GM06990 (cell line): ENCODE measurements at regions not wholly inside any gene's neighbourhood (a gene's known extent, or its start where the extent isn't known, plus 50 kb on each side); places are given as distances from the start of the nearest gene placed in this dataset.
"Not testable (repeated sequence)": the region's sequence is repeated elsewhere in the genome, so short reads cannot be mapped to it uniquely, and the experiment has no call there.

ENCODE experiments used
- DNase-seq: peaks from one replicate; pipeline ENCODE4 v3.0.0-alpha.2; 2011; ENCODE audit not compliant: insufficient read length; ENCODE audit errors: extremely low read depth
- H3K27me3 ChIP-seq: replicated peaks from 2 replicates; pipeline ENCODE4 v1.6.0; 2011; ENCODE audit warnings: low read length; ENCODE audit not compliant: control insufficient read depth, insufficient read depth
- H3K36me3 ChIP-seq: 2 replicates; pipeline ENCODE4 v1.5.1; 2011; ENCODE audit warnings: low read length; ENCODE audit not compliant: control insufficient read depth, insufficient read depth
- H3K4me3 ChIP-seq: replicated peaks from 2 replicates; pipeline ENCODE4 v1.5.1; 2011; ENCODE audit warnings: low read depth, mild to moderate bottlenecking, control low read depth, low read length
- TF ChIP-seq, protein P1 (sequence below): IDR thresholded peaks from 2 replicates; pipeline ENCODE4 v1.5.1; 2011; ENCODE audit warnings: low read length, control low read depth, mild to moderate bottlenecking, inconsistent platforms; ENCODE audit not compliant: insufficient read depth, poor library complexity, severe bottlenecking

GRCh38 chr12:34108967-34109366 is 86.7 kb downstream of the ALG10 start:
- Histone ChIP-seq H3K4me3 (no peak overlapping the region), H3K36me3 (no peaks in the 10 kb centered on the region), H3K27me3 (no peaks in the 10 kb centered on the region)
- DNase-seq = no peak
- TF ChIP-seq, protein P1, sequence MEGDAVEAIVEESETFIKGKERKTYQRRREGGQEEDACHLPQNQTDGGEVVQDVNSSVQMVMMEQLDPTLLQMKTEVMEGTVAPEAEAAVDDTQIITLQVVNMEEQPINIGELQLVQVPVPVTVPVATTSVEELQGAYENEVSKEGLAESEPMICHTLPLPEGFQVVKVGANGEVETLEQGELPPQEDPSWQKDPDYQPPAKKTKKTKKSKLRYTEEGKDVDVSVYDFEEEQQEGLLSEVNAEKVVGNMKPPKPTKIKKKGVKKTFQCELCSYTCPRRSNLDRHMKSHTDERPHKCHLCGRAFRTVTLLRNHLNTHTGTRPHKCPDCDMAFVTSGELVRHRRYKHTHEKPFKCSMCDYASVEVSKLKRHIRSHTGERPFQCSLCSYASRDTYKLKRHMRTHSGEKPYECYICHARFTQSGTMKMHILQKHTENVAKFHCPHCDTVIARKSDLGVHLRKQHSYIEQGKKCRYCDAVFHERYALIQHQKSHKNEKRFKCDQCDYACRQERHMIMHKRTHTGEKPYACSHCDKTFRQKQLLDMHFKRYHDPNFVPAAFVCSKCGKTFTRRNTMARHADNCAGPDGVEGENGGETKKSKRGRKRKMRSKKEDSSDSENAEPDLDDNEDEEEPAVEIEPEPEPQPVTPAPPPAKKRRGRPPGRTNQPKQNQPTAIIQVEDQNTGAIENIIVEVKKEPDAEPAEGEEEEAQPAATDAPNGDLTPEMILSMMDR = no peak

- Histone ChIP-seq H3K4me3 (no peak overlapping the region), H3K36me3 (no peaks in the 10 kb centered on the region), H3K27me3 (no peaks in the 10 kb centered on the region)
- DNase-seq = no peak
- TF ChIP-seq, protein P1 = no peak
Measured at GRCh38 chr12:34109390-34109789, 87.1 kb downstream of the ALG10 start.

- not testable (repeated sequence) for H3K27me3 ChIP-seq, DNase-seq, H3K36me3 ChIP-seq, H3K4me3 ChIP-seq
Measured at GRCh38 chr12:34109909-34110531, 87.7 kb downstream of the ALG10 start.

DNA sequence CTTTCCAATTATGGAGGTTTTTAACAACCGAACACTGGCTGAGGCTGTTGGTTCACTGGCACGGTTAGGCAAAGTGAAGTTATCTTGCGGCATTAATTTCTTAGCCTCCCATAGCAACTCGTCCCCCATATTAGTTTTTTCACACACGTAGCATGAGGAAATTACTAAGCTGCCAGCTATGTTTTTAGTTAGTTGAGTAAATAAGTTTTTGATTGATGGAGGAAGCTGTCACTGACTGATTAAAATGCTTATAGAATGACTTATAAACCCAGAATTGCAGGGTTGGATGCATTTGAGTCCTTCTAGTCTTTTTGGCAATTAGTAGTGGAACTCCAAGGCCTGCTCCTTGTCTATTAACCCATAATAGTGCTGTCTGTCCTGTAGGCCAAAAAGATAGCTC is 97.1 kb downstream of the ALG10 start:
- TF ChIP-seq, protein P1 = no peak
- Histone ChIP-seq H3K27me3 (no peaks in the 10 kb centered on the region), H3K36me3 (no peaks in the 10 kb centered on the region), H3K4me3 (no peak overlapping the region)
- no peak for DNase-seq

- no peak for DNase-seq
- Histone ChIP-seq H3K27me3 (no peaks in the 10 kb centered on the region), H3K36me3 (no peaks in the 10 kb centered on the region), H3K4me3 (no peak overlapping the region)
- TF ChIP-seq, protein P1 = no peak
Measured at GRCh38 chr12:34121360-34121759, 99.1 kb downstream of the ALG10 start.

- not testable (repeated sequence) for H3K36me3 ChIP-seq, H3K27me3 ChIP-seq, DNase-seq, H3K4me3 ChIP-seq
- TF ChIP-seq, protein P1 = peak; percentile 87
Measured at GRCh38 chr12:34123092-34123491, 100.8 kb downstream of the ALG10 start.
